ENCODE measurements at regions not wholly inside any gene's neighbourhood (a gene's known extent, or its start where the extent isn't known, plus 50 kb on each side); places are given as distances from the start of the nearest gene placed in this dataset.

GRCh38 chr6:33961691-33962090 is 157.9 kb upstream of the MLN start:
- DNase-seq (ENCODE audit: low spot score) = no peak
- TF ChIP-seq, protein P1, sequence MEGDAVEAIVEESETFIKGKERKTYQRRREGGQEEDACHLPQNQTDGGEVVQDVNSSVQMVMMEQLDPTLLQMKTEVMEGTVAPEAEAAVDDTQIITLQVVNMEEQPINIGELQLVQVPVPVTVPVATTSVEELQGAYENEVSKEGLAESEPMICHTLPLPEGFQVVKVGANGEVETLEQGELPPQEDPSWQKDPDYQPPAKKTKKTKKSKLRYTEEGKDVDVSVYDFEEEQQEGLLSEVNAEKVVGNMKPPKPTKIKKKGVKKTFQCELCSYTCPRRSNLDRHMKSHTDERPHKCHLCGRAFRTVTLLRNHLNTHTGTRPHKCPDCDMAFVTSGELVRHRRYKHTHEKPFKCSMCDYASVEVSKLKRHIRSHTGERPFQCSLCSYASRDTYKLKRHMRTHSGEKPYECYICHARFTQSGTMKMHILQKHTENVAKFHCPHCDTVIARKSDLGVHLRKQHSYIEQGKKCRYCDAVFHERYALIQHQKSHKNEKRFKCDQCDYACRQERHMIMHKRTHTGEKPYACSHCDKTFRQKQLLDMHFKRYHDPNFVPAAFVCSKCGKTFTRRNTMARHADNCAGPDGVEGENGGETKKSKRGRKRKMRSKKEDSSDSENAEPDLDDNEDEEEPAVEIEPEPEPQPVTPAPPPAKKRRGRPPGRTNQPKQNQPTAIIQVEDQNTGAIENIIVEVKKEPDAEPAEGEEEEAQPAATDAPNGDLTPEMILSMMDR (IDR thresholded peaks at IDR 0.05; ENCODE audit: extremely low read depth, missing control alignments) = no peak

DNA sequence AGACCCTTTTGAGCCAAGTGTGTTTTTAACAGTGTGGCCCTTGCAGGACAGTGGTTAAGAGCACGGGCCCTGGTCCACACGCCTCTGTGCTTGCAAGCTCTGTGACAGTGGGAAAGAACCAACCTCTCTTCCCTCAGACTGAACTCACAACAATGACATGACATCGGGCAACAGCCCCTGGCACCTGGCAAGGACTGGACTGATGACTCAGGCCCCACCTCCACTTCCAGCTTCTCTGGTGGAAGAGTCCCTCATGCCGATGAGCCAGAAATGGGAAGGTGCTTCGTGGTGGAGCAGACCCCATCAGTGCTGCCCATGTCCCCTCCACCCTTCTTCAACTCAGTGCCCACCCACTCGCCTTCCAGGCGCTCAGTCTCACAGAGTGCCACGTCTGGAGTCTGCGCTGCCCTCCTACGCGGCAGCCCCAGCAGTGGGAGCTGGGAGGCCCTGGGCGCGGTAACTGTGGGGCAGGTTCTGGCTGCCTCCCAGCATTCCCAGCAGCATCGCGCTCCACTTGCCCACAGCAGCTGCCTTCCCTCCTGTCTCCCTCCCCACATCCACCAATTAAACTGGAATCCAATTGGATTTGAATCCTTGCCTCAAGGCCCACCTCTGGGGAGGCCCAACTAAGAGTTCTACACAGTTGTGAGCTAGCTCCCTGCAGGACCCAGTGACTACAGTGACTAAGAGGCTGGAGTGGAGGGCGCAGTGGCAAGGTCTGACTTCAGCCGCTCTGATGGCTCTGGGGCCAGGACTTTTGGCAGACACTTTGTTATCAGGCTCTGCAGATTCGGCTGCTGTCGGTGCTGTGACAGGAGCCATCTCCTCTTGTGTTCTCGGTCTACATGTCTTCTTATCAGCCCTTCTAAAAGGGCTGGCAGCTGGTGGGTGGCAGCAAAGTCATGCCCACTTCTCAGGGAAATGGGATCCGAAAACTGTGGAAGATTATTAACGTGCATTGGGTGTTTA is 156.8 kb upstream of the MLN start:
- TF ChIP-seq, protein P1 (IDR thresholded peaks at IDR 0.05; ENCODE audit: extremely low read depth, missing control alignments) = no peak
- DNase-seq (ENCODE audit: low spot score) = no peak

GRCh38 chr6:33959661-33960344 is 156.0 kb upstream of the MLN start:
- TF ChIP-seq, protein P1 (IDR thresholded peaks at IDR 0.05; ENCODE audit: extremely low read depth, missing control alignments) = no peak
- DNase-seq (ENCODE audit: low spot score) = no peak

DNA sequence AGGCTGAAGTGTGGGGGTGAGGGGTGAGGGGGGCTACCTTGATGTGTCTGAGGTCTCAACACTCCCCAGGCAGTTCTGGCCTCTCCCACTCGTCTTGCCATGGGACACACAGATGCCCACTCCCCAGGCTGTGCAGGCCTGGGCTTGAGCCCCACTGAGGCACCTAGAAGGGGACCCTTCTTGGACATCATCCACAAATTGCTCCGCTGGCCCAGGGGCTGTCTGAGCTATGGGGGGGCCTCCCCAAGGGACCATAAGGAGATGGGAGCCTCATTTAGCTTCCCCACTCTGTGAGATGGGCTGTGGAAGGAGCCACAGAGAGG is 155.5 kb upstream of the MLN start:
- TF ChIP-seq, protein P1 (IDR thresholded peaks at IDR 0.05; ENCODE audit: extremely low read depth, missing control alignments) = no peak
- no peak for DNase-seq (ENCODE audit: low spot score)

DNA sequence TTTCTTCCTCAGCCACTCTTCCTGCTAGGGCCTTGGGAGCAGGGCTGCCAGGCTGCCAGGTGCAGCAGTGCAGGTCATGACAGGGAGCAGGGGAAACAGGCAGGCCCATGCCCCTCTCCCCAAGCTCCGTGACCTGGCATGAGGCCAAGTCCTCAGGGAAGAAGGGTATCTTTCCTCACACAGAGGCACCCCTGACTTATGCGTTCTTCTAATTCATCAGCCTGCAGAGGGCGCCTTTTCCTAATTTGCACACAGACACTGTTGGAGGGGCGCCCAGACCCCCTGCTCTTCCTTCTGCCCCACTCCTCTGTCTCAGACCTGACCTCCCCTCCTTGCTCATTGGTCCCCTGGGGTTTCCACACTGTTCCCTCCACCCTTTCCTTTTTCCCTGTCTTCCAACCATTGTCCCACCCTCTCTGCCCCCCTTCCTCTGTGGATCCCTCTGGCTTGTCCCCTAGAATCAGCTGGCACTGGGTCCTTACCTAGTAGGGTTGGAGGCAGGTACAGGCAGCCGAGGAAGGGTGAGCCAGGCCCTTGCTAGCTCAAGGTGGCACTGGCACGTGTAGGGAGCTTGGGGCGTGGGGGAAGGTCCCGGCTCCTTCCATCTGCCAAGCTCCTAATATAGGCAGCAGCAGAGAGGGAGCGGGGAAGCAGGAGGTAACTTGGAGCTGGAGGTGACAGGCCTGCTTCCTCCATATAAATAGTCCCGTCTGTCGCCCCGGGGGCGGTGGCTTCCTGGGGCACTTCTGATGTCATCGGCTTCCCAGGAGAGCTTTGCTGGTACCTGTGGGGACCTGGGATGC is 154.9 kb upstream of the MLN start:
- no peak for DNase-seq (ENCODE audit: low spot score)
- TF ChIP-seq, protein P1 (IDR thresholded peaks at IDR 0.05; ENCODE audit: extremely low read depth, missing control alignments) = no peak

- DNase-seq (ENCODE audit: low spot score) = no peak
- TF ChIP-seq, protein P1 (IDR thresholded peaks at IDR 0.05; ENCODE audit: extremely low read depth, missing control alignments) = no peak
Observed at GRCh38 chr6:33957892-33958525, 154.2 kb upstream of the MLN start.
